Activated naive CD8-positive, alpha-beta T cell treated with anti-CD3 and anti-CD28 coated beads, Interleukin-2, amount 10 ng/mL, durations not matched to agents 7 days and 5 days (primary cell): ENCODE measurements at regions not wholly inside any gene's neighbourhood (a gene's known extent, or its start where the extent isn't known, plus 50 kb on each side); places are given as distances from the start of the nearest gene placed in this dataset.

Experiments
- ATAC-seq: fragments of 150-1000 bp; cut with Tn5 transposase; one replicate; pipeline ENCODE4 v1.10.0; 2021; ENCODE audit warnings: low read depth, moderate library complexity
- POLR2A ChIA-PET: fragments of 350-600 bp; sonication (Branson Sonifier 250); formaldehyde crosslinking; loops from one replicate; lab custom pipeline; 2021; ENCODE audit warnings: antibody characterized with exemption; lab: Charles Lee
- DNase-seq: peaks from one replicate; pipeline ENCODE4 v3.0.0; 2021
- H3K27ac Mint-ChIP-seq: one replicate; pipeline ENCODE4 v1.8.0; 2022; ENCODE audit warnings: mild to moderate bottlenecking, mixed read lengths
- H3K27me3 Mint-ChIP-seq: one replicate; pipeline ENCODE4 v1.8.0; 2022; ENCODE audit warnings: mild to moderate bottlenecking, moderate library complexity, mixed read lengths
- H3K36me3 Mint-ChIP-seq: one replicate; pipeline ENCODE4 v1.8.0; 2021; ENCODE audit warnings: mild to moderate bottlenecking, mixed read lengths
- H3K4me1 Mint-ChIP-seq: one replicate; pipeline ENCODE4 v1.8.0; 2021; ENCODE audit warnings: mixed read lengths
- H3K4me3 Mint-ChIP-seq: one replicate; pipeline ENCODE4 v1.8.0; 2022; ENCODE audit warnings: mild to moderate bottlenecking, moderate library complexity, mixed read lengths
- H3K9me3 Mint-ChIP-seq: one replicate; pipeline ENCODE4 v1.8.0; 2021; ENCODE audit warnings: mixed read lengths

- Mint-ChIP-seq H3K27ac (no peak overlapping the region), H3K27me3 (peaks cover 29% of the 10 kb centered on the region), H3K4me3 (no peak overlapping the region), H3K36me3 (no peaks in the 10 kb centered on the region), H3K4me1 (no peaks in the 10 kb centered on the region), H3K9me3 (no peaks in the 10 kb centered on the region)
- ATAC-seq (no peak), DNase-seq (no peak)
- POLR2A ChIA-PET, result no interaction called here
These were observed 53.6 kb upstream of the APC start for GRCh38 chr5:112684121-112684520.

GRCh38 chr5:112684737-112685136 is 52.9 kb upstream of the APC start:
- no peaks in the 10 kb centered on the region for H3K9me3 Mint-ChIP-seq
- H3K36me3 Mint-ChIP-seq, result no peaks in the 10 kb centered on the region
- no peak overlapping the region for H3K27ac Mint-ChIP-seq
- H3K4me1 Mint-ChIP-seq, result no peaks in the 10 kb centered on the region
- POLR2A ChIA-PET, result no interaction called here
- no peak overlapping the region for H3K4me3 Mint-ChIP-seq
- no peak for DNase-seq
- H3K27me3 Mint-ChIP-seq, result peaks cover 29% of the 10 kb centered on the region
- ATAC-seq, result no peak

GRCh38 chr5:112685386-112685785 is 52.3 kb upstream of the APC start:
- DNase-seq (no peak), ATAC-seq (no peak)
- Mint-ChIP-seq H3K4me3 (no peak overlapping the region), H3K9me3 (no peaks in the 10 kb centered on the region), H3K4me1 (no peaks in the 10 kb centered on the region), H3K27me3 (peaks cover 34% of the 10 kb centered on the region), H3K36me3 (no peaks in the 10 kb centered on the region), H3K27ac (no peak overlapping the region)
- POLR2A ChIA-PET, result no interaction called here

- H3K27me3 Mint-ChIP-seq, result peaks cover 32% of the 10 kb centered on the region
- no peak overlapping the region for H3K27ac Mint-ChIP-seq
- no peaks in the 10 kb centered on the region for H3K36me3 Mint-ChIP-seq
- no peak overlapping the region for H3K4me3 Mint-ChIP-seq
- DNase-seq (no peak), ATAC-seq (no peak)
- POLR2A ChIA-PET, result no interaction called here
- no peaks in the 10 kb centered on the region for H3K9me3 Mint-ChIP-seq
- H3K4me1 Mint-ChIP-seq, result no peaks in the 10 kb centered on the region
These were observed 51.8 kb upstream of the APC start for GRCh38 chr5:112685931-112686330.

- no peak overlapping the region for H3K27ac Mint-ChIP-seq
- ATAC-seq, result no peak
- no peaks in the 10 kb centered on the region for H3K9me3 Mint-ChIP-seq
- POLR2A ChIA-PET, result no interaction called here
- no peak overlapping the region for H3K4me3 Mint-ChIP-seq
- peaks cover 31% of the 10 kb centered on the region for H3K27me3 Mint-ChIP-seq
- no peaks in the 10 kb centered on the region for H3K36me3 Mint-ChIP-seq
- H3K4me1 Mint-ChIP-seq, result no peaks in the 10 kb centered on the region
- DNase-seq, result no peak
These were observed 51.0 kb upstream of the APC start for GRCh38 chr5:112686675-112687074.

- no peak overlapping the region for H3K27ac Mint-ChIP-seq
- POLR2A ChIA-PET, result no interaction called here
- no peak overlapping the region for H3K4me3 Mint-ChIP-seq
- no peaks in the 10 kb centered on the region for H3K36me3 Mint-ChIP-seq
- DNase-seq (no peak), ATAC-seq (no peak)
- no peaks in the 10 kb centered on the region for H3K9me3 Mint-ChIP-seq
- H3K27me3 Mint-ChIP-seq, result peaks cover 31% of the 10 kb centered on the region
- no peaks in the 10 kb centered on the region for H3K4me1 Mint-ChIP-seq
These were observed 50.4 kb upstream of the APC start for GRCh38 chr5:112687306-112687705.
